Large intestine (tissue), 3 donors: ENCODE measurements at regions not wholly inside any gene's neighbourhood (a gene's known extent, or its start where the extent isn't known, plus 50 kb on each side); places are given as distances from the start of the nearest gene placed in this dataset.
"Not testable (repeated sequence)": the region's sequence is repeated elsewhere in the genome, so short reads cannot be mapped to it uniquely, and the experiment has no call there.

Experiments used
- DNase-seq, 2 donors: peaks; one replicate each; pipeline versions ENCODE4 v3.0.0 to v3.0.0-alpha.2; 2013
- H3K27ac ChIP-seq: one replicate; pipeline ENCODE4 v1.5.1; 2013; ENCODE audit warnings: low read length
- H3K27me3 ChIP-seq: 2 replicates; pipeline ENCODE4 v1.6.1; 2013; ENCODE audit warnings: low read length; ENCODE audit not compliant: control insufficient read depth, insufficient read depth
- H3K36me3 ChIP-seq: 2 replicates; pipeline ENCODE4 v1.6.1; 2013; ENCODE audit warnings: low read length; ENCODE audit not compliant: control insufficient read depth, insufficient read depth
- H3K4me1 ChIP-seq: one replicate; pipeline ENCODE4 v1.6.1; 2013; ENCODE audit warnings: low read length; ENCODE audit not compliant: control insufficient read depth, insufficient read depth
- H3K4me3 ChIP-seq: one replicate; pipeline ENCODE4 v1.5.1; 2013; ENCODE audit warnings: low read length
- H3K9me3 ChIP-seq: one replicate; pipeline ENCODE4 v1.6.1; 2013; ENCODE audit warnings: mild to moderate bottlenecking, low read depth, low read length, moderate library complexity; ENCODE audit not compliant: control insufficient read depth
- WGBS: methylation state at CpG from one replicate; pipeline ENCODE4 v1.1.5; 2013; ENCODE audit warnings: low lambda C conversion rate; ENCODE audit not compliant: insufficient coverage; 5-methylcytosine and 5-hydroxymethylcytosine counted together

DNA sequence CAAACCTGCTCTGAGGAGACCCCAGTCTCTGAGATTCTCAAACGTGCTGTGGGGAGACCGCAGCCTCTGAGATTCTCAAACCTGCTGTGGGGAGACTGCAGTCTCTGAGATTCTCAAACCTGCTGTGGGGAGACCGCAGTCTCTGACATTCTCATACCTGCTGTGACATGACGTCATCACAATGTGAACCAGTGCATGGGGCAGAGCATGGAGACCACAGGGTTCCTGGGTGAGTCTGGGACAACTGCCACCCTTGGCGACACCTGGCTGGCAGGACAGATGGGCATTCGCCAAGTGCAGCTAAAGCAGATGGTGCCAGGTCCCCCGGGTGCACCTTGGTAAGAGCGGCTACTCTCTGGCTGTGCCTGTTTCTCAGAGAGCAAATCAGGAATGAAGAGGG is 98.8 kb downstream of the DLL1 start:
- not testable (repeated sequence) for H3K9me3 ChIP-seq, H3K27me3 ChIP-seq, H3K36me3 ChIP-seq, H3K4me1 ChIP-seq, H3K27ac ChIP-seq, DNase-seq, H3K4me3 ChIP-seq
- no CpG with 5 or more reads among the region's 8 CpGs for WGBS

DNA sequence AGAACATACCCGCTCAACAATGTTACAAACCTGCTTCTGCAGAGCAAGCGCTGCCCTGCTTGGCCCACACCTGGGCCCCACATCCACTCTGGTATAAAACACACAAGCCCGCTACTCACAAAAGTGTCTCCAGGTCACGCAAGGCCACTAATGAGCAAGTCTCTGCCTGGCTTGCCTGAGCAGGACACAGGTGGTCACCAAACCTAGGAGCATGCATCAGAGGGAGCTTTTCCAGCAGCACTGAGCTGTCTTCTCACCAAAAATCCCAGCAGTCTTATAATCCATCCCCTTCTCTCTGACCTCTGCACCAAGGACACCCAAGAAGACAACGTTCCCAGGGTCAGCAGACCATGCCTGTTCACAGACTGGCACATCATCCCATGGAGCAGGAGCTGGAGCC is 100.8 kb downstream of the DLL1 start:
- WGBS = no CpG with 5 or more reads among the region's 5 CpGs
- H3K9me3 ChIP-seq = peaks cover 9% of the 10 kb centered on the region
- no peaks in the 10 kb centered on the region for H3K4me1 ChIP-seq
- no peak for DNase-seq
- no peaks in the 10 kb centered on the region for H3K36me3 ChIP-seq
- H3K27ac ChIP-seq = no peak overlapping the region
- no peak overlapping the region for H3K4me3 ChIP-seq
- no peaks in the 10 kb centered on the region for H3K27me3 ChIP-seq

DNA sequence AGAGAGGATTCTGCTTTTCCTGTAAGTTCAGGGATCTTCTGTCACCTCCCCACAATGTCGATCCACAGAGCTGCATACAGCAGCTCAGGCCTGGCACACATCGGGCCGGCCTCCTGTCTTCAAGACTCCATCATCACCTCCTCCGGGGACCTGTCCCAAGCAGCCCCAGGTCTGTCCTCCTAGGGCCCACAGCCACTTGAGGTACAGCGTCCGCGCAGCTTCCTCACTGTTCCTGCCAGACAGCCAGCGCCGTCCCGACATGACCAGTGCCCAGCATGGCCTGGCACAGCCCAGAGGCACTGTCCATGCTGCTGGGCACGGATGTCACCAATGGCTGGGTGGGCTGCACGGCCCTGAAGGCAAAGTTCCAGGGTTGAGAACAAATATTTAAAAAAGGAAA is 101.6 kb downstream of the DLL1 start:
- no peaks in the 10 kb centered on the region for H3K4me1 ChIP-seq
- H3K27ac ChIP-seq = no peak overlapping the region
- WGBS = no CpG with 5 or more reads among the region's 12 CpGs
- DNase-seq = no peak
- peaks cover 9% of the 10 kb centered on the region for H3K9me3 ChIP-seq
- H3K27me3 ChIP-seq = no peaks in the 10 kb centered on the region
- H3K36me3 ChIP-seq = no peaks in the 10 kb centered on the region
- H3K4me3 ChIP-seq = no peak overlapping the region

GRCh38 chr6:170188571-170189001 is 102.3 kb downstream of the DLL1 start:
- Histone ChIP-seq H3K4me3 (no peak overlapping the region), H3K36me3 (no peaks in the 10 kb centered on the region), H3K27me3 (no peaks in the 10 kb centered on the region), H3K27ac (no peak overlapping the region), H3K9me3 (peaks cover 9% of the 10 kb centered on the region), H3K4me1 (no peaks in the 10 kb centered on the region)
- no CpG with 5 or more reads among the region's 6 CpGs for WGBS
- DNase-seq = no peak

DNA sequence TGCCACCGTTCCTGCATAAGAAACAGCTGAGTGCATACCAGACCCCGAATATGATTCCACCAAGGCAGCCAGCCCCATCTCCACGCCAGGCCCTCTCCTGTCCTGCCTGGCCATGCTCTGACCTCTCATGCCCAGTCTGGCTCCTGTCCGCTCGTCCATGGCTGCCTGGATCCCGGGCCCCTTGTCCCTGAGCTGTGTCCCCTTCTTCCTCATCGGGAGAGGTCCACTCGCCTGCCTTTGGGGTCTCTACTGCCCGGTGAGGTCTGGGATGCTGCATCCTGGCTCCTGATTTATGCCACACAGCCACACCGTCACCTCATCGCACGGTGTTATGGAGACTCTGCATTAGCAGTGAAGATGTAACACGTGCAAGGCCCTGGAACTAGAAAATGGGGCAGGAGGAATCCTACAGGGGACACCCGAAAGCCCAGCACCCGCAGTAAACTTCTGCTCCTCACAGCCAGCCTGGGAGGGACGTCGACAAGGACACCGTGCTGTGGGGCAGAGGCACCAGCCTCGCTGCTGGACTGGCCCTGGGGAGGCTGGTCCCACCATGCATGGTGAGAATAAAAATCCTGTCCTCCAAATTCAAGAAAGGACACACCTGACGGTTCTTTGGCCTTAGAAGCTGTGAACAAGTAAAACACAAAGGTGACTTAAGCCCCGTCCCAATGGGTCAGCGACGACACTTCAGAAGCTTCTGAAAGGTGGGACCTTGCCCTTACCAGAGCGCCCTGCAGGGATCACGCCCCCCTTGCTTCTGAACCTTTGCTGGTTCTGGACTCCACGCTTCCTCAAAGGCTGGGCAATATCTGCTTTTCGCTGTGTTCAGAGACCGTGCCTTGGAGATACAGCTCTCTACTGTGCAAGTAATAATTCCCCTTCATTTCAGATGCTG is 103.0 kb downstream of the DLL1 start:
- no CpG with 5 or more reads among the region's 28 CpGs for WGBS

GRCh38 chr6:170186941-170187668 is 103.8 kb downstream of the DLL1 start:
- no peaks in the 10 kb centered on the region for H3K4me1 ChIP-seq
- DNase-seq = no peak
- no CpG with 5 or more reads among the region's 18 CpGs for WGBS

More for the DNA sequence above, 103.0 kb downstream of the DLL1 start:
- no peaks in the 10 kb centered on the region for H3K36me3 ChIP-seq
- no peak overlapping the region for H3K27ac ChIP-seq
- H3K9me3 ChIP-seq = peaks cover 4% of the 10 kb centered on the region
- no peaks in the 10 kb centered on the region for H3K27me3 ChIP-seq
- no peak for DNase-seq
- no peaks in the 10 kb centered on the region for H3K4me1 ChIP-seq
- H3K4me3 ChIP-seq = no peak overlapping the region

GRCh38 chr6:170186006-170186935 is 104.6 kb downstream of the DLL1 start:
- Histone ChIP-seq H3K27me3 (no peaks in the 10 kb centered on the region), H3K4me1 (no peaks in the 10 kb centered on the region), H3K4me3 (no peak overlapping the region), H3K9me3 (peaks cover 4% of the 10 kb centered on the region), H3K36me3 (no peaks in the 10 kb centered on the region), H3K27ac (no peak overlapping the region)
- WGBS = no CpG with 5 or more reads among the region's 30 CpGs
- no peak for DNase-seq

More at GRCh38 chr6:170186941-170187668, 103.8 kb downstream of the DLL1 start:
- no peaks in the 10 kb centered on the region for H3K27me3 ChIP-seq
- H3K27ac ChIP-seq = no peak overlapping the region
- no peak overlapping the region for H3K4me3 ChIP-seq
- H3K36me3 ChIP-seq = no peaks in the 10 kb centered on the region
- peaks cover 4% of the 10 kb centered on the region for H3K9me3 ChIP-seq

GRCh38 chr6:170185175-170185978 is 105.5 kb downstream of the DLL1 start:
- H3K4me1 ChIP-seq = no peaks in the 10 kb centered on the region
- H3K4me3 ChIP-seq = no peak overlapping the region
- peaks cover 4% of the 10 kb centered on the region for H3K9me3 ChIP-seq
- H3K36me3 ChIP-seq = no peaks in the 10 kb centered on the region
- no peaks in the 10 kb centered on the region for H3K27me3 ChIP-seq
- WGBS = 80% methylated on average over 1 of the region's 29 CpGs
- DNase-seq = no peak
- H3K27ac ChIP-seq = no peak overlapping the region

DNA sequence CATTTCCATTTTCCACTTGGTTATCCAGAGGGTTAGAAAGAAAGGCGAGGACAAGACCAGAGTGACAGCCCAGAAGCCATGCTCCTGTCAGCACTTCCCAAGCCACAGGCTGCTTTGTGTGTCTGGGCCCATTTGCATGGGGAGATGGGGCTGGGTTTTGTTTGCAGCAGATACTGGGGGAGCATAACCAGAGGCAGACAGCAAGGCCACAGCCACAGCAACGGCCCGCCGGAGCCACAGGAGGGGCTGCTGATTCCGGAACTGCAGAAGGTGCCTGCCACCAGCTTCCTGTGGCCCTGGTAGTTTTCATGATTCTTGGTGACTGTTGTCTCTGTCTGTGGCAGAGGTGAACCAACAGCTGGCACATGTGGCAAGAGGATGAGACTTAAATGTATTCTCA is 106.6 kb downstream of the DLL1 start:
- peaks cover 4% of the 10 kb centered on the region for H3K9me3 ChIP-seq
- H3K4me3 ChIP-seq = no peak overlapping the region
- no peak for DNase-seq
- no peaks in the 10 kb centered on the region for H3K27me3 ChIP-seq
- no peaks in the 10 kb centered on the region for H3K36me3 ChIP-seq
- H3K27ac ChIP-seq = no peak overlapping the region
- WGBS = no CpG with 5 or more reads among the region's 5 CpGs
- no peaks in the 10 kb centered on the region for H3K4me1 ChIP-seq
